GM10266 (cell line): ENCODE measurements at regions not wholly inside any gene's neighbourhood (a gene's known extent, or its start where the extent isn't known, plus 50 kb on each side); places are given as distances from the start of the nearest gene placed in this dataset.

Experiments
- DNase-seq: peaks from one replicate; pipeline ENCODE4 v3.0.0; 2012; ENCODE audit errors: extremely low spot score
- TF ChIP-seq, protein P1 (sequence below): IDR thresholded peaks from 2 replicates; pipeline ENCODE4 v1.5.1; 2012; ENCODE audit warnings: mild to moderate bottlenecking, low read depth; ENCODE audit not compliant: control insufficient read depth, insufficient read depth; ENCODE audit errors: missing control alignments

- no peak for DNase-seq
Measured at GRCh38 chr6:170101281-170102035, 189.4 kb downstream of the DLL1 start.

DNA sequence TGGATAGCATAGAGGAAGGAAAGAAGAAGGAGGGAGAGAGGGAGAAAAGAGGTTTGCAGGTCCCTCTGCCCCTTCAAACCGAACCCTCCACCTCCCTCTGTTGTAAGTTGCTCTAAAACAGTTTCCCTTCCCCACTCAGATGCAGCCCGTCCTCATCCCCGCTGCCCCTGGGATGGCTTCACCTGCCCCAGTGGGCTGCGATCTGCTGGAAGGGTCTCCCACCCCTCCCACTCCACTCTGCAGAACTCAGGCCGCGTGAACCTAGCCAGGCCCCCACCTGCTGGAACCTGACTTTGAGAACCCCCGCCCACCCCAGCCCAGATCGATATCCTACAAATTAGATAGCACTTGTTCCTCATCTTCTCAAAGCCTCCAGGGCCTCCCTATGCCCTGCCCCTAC, 190.8 kb downstream of the DLL1 start:
- TF ChIP-seq, protein P1, sequence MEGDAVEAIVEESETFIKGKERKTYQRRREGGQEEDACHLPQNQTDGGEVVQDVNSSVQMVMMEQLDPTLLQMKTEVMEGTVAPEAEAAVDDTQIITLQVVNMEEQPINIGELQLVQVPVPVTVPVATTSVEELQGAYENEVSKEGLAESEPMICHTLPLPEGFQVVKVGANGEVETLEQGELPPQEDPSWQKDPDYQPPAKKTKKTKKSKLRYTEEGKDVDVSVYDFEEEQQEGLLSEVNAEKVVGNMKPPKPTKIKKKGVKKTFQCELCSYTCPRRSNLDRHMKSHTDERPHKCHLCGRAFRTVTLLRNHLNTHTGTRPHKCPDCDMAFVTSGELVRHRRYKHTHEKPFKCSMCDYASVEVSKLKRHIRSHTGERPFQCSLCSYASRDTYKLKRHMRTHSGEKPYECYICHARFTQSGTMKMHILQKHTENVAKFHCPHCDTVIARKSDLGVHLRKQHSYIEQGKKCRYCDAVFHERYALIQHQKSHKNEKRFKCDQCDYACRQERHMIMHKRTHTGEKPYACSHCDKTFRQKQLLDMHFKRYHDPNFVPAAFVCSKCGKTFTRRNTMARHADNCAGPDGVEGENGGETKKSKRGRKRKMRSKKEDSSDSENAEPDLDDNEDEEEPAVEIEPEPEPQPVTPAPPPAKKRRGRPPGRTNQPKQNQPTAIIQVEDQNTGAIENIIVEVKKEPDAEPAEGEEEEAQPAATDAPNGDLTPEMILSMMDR: no peak
- DNase-seq: no peak

More at GRCh38 chr6:170101281-170102035, 189.4 kb downstream of the DLL1 start:
- TF ChIP-seq, protein P1: no peak

DNA sequence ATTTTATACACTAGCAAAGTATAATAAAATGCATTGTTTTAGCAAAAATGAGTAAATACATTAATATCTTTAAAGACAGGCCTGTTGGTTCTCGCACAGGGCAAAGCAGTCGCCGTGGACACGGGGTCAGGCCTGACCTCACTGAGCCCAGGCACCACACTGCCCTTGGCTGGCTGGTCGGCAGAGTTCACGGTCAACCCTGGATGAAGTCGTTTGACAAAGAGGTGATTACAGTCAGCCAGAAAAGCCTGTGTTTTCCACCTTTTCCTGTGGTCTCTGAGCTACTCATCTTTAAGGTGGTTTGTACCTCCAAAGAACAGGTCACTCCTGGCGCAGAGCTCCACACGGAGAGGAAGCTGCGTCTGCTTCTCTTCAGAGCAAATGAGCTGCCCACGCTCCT, 191.5 kb downstream of the DLL1 start:
- TF ChIP-seq, protein P1: no peak
- no peak for DNase-seq

DNA sequence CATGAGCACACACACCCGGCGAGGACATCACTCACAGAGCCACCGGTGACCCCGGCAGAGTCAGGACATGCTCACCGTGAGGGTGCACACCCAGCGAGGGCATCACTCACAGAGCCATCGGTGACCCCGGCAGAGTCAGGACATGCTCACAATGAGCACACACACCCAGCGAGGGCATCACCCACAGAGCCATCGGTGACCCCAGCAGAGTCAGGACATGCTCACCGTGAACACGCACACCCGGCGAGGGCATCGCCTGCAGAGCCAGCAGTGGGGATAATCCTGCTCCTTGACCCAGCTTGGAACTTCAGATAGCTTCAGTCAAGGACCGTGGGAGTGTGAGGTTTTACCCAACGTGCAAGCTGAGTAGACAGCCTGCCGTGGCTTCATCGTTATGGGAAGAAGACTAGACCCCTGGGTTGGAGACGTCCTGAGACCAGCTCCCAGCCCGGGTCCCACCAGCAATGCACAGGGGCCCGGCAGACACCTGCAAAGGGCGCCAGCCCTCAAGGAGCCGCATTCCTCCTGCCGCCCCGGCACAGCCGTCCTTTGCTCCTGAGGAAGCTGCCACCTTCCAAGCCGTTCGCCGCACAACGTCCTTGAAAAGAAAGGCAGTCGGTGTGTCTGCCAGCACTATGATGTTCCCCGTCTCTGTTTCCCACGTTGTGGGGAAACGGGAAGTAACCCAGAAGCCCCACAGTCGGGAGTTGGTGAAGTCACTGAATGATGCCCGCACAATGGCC, 192.3 kb downstream of the DLL1 start:
- DNase-seq: no peak
- TF ChIP-seq, protein P1: no peak

GRCh38 chr6:170097505-170098427, 193.1 kb downstream of the DLL1 start:
- DNase-seq: no peak

GRCh38 chr6:170096803-170097504, 193.9 kb downstream of the DLL1 start:
- TF ChIP-seq, protein P1: no peak
- no peak for DNase-seq

More at GRCh38 chr6:170097505-170098427, 193.1 kb downstream of the DLL1 start:
- TF ChIP-seq, protein P1: no peak
